Gastroesophageal sphincter (tissue), 3 donors: ENCODE measurements at regions not wholly inside any gene's neighbourhood (a gene's known extent, or its start where the extent isn't known, plus 50 kb on each side); places are given as distances from the start of the nearest gene placed in this dataset.

Source experiments
- CTCF ChIP-seq, 4 experiments: fragments of 200-600 bp in 2 of 4; fragments of 450-650 bp in 2 of 4; sonication (generic) in 1 of 4; IDR thresholded peaks; one replicate each; pipeline ENCODE4 v1.5.1; 2017 to 2019; ENCODE audit warnings: antibody characterized with exemption in 4 of 4, mild to moderate bottlenecking in 2 of 4, moderate library complexity in 2 of 4
- EP300 ChIP-seq: sonication (generic); formaldehyde crosslinking; IDR thresholded peaks from one replicate; pipeline ENCODE4 v1.6.1; 2017; ENCODE audit warnings: antibody characterized with exemption, mild to moderate bottlenecking
- POLR2A ChIP-seq, 2 donors: fragments of 450-650 bp; IDR thresholded peaks; one replicate each; pipeline ENCODE4 v1.6.1; 2017; ENCODE audit warnings: antibody characterized with exemption in 2 of 2, mild to moderate bottlenecking in 2 of 2, moderate library complexity in 1 of 2
- POLR2AphosphoS5 ChIP-seq: sonication (generic); formaldehyde crosslinking; IDR thresholded peaks from one replicate; pipeline ENCODE4 v1.6.1; 2017; ENCODE audit warnings: antibody characterized with exemption

- TF ChIP-seq CTCF (IDR thresholded peaks at IDR 0.05) (no peak), POLR2AphosphoS5 (no peak), POLR2A (IDR thresholded peaks at IDR 0.05) (no peak), EP300 (no peak)
Observed at GRCh38 chr6:134381959-134382358, 64.0 kb upstream of the SGK1 start.
